ENCODE measurements at regions not wholly inside any gene's neighbourhood (a gene's known extent, or its start where the extent isn't known, plus 50 kb on each side); places are given as distances from the start of the nearest gene placed in this dataset.

DNA sequence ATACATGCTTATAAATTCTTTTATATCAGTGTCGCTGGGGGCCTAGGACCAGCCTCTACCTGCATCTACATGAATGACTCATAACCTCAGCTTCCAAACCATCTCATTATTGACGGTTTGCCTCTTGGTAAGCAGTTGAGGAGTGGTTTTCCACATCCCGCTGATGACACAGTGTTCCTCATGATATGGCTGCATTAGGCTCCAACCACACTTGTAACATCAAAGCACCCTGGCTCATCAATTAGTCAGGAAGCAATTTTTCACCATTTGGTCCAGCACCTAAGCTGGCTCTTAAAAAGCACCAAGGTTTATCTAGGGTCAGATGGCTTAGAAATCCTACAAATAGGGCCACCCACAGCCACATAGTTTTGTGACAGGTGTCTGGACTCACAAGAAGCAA, 402.4 kb downstream of the ARHGEF28 start:
- H3K27me3 Mint-ChIP-seq (ENCODE audit: unreplicated experiment), result no peaks in the 10 kb centered on the region
- no peak overlapping the region for H3K4me3 Mint-ChIP-seq (ENCODE audit: unreplicated experiment)
- peaks cover 15% of the 10 kb centered on the region for H3K4me1 Mint-ChIP-seq (ENCODE audit: unreplicated experiment)
- no peak overlapping the region for H3K27ac Mint-ChIP-seq (ENCODE audit: unreplicated experiment)
- no peaks in the 10 kb centered on the region for H3K36me3 Mint-ChIP-seq (ENCODE audit: low read depth, unreplicated experiment)
- no peaks in the 10 kb centered on the region for H3K9me3 Mint-ChIP-seq (ENCODE audit: unreplicated experiment)
- TF ChIP-seq, protein P1, sequence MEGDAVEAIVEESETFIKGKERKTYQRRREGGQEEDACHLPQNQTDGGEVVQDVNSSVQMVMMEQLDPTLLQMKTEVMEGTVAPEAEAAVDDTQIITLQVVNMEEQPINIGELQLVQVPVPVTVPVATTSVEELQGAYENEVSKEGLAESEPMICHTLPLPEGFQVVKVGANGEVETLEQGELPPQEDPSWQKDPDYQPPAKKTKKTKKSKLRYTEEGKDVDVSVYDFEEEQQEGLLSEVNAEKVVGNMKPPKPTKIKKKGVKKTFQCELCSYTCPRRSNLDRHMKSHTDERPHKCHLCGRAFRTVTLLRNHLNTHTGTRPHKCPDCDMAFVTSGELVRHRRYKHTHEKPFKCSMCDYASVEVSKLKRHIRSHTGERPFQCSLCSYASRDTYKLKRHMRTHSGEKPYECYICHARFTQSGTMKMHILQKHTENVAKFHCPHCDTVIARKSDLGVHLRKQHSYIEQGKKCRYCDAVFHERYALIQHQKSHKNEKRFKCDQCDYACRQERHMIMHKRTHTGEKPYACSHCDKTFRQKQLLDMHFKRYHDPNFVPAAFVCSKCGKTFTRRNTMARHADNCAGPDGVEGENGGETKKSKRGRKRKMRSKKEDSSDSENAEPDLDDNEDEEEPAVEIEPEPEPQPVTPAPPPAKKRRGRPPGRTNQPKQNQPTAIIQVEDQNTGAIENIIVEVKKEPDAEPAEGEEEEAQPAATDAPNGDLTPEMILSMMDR (IDR thresholded peaks at IDR 0.05; ENCODE audit: unreplicated experiment), result no peak
- DNase-seq (ENCODE audit: low spot score), result no peak

DNA sequence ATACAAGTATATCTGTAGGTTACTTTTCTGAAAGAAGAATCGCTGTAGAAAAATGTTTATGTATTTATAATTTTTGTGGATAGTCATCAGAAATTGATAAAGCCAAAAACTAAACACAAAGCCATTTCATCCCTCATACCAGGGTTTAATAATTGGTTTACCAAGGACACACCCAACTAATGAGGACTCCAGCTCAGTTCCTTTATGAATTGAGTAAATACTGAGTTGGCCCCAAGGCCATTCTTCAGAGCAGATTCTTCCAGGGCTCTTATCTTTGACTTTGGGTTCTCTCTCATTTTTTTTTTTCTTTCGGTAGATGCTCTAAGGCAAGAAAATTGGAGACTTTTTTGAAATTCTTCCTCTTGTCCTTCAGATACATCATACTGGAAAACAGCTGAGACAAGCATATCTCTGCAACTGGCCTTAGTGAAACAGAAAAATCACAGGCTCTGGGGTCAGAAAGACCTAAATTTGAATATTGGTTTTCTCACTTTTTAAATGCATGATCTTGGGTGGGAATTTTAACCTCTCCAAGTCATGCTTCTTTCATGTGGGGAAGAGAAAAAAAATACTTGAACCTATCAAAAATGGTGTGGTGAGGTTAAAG, 401.8 kb downstream of the ARHGEF28 start:
- Mint-ChIP-seq H3K4me3 (ENCODE audit: unreplicated experiment) (no peak overlapping the region), H3K27ac (ENCODE audit: unreplicated experiment) (no peak overlapping the region), H3K4me1 (ENCODE audit: unreplicated experiment) (peaks cover 15% of the 10 kb centered on the region), H3K27me3 (ENCODE audit: unreplicated experiment) (no peaks in the 10 kb centered on the region), H3K36me3 (ENCODE audit: low read depth, unreplicated experiment) (no peaks in the 10 kb centered on the region), H3K9me3 (ENCODE audit: unreplicated experiment) (no peaks in the 10 kb centered on the region)
- no peak for DNase-seq (ENCODE audit: low spot score)
- TF ChIP-seq, protein P1 (IDR thresholded peaks at IDR 0.05; ENCODE audit: unreplicated experiment), result no peak

GRCh38 chr5:74026310-74026709, 400.3 kb downstream of the ARHGEF28 start:
- TF ChIP-seq, protein P1 (IDR thresholded peaks at IDR 0.05; ENCODE audit: unreplicated experiment), result no peak
- no peak for DNase-seq (ENCODE audit: low spot score)
- Mint-ChIP-seq H3K36me3 (ENCODE audit: low read depth, unreplicated experiment) (no peaks in the 10 kb centered on the region), H3K27ac (ENCODE audit: unreplicated experiment) (no peak overlapping the region), H3K4me3 (ENCODE audit: unreplicated experiment) (no peak overlapping the region), H3K27me3 (ENCODE audit: unreplicated experiment) (no peaks in the 10 kb centered on the region), H3K4me1 (ENCODE audit: unreplicated experiment) (peaks cover 15% of the 10 kb centered on the region), H3K9me3 (ENCODE audit: unreplicated experiment) (no peaks in the 10 kb centered on the region)

DNA sequence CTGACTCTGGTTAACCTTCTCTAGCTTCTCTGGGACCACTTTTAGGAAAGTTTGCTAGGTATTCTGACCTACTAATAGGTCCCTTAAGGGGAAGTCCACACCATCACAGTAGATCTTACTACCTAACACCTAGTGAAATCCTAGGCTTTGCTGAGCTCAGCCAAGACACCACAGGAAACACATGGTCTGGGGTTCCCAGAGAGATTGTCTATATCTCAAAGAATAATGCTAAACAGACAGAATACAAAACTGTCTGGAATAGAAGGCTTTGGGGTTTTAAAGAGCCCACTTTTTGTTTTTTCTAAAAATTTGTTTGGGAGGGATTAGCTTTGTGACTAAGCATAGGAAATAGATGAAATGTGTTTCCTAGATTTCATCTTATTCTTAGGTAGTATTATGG, 395.1 kb downstream of the ARHGEF28 start:
- H3K36me3 Mint-ChIP-seq (ENCODE audit: low read depth, unreplicated experiment), result no peaks in the 10 kb centered on the region

GRCh38 chr5:74020503-74020902, 394.5 kb downstream of the ARHGEF28 start:
- Mint-ChIP-seq H3K27ac (ENCODE audit: unreplicated experiment) (no peak overlapping the region), H3K27me3 (ENCODE audit: unreplicated experiment) (peaks cover 5% of the 10 kb centered on the region), H3K36me3 (ENCODE audit: low read depth, unreplicated experiment) (no peaks in the 10 kb centered on the region), H3K4me1 (ENCODE audit: unreplicated experiment) (peaks cover 3% of the 10 kb centered on the region), H3K4me3 (ENCODE audit: unreplicated experiment) (no peak overlapping the region), H3K9me3 (ENCODE audit: unreplicated experiment) (no peaks in the 10 kb centered on the region)
- TF ChIP-seq, protein P1 (IDR thresholded peaks at IDR 0.05; ENCODE audit: unreplicated experiment), result no peak
- DNase-seq (ENCODE audit: low spot score), result no peak

More for the DNA sequence above, 395.1 kb downstream of the ARHGEF28 start:
- Mint-ChIP-seq H3K4me3 (ENCODE audit: unreplicated experiment) (no peak overlapping the region), H3K4me1 (ENCODE audit: unreplicated experiment) (peaks cover 10% of the 10 kb centered on the region), H3K27me3 (ENCODE audit: unreplicated experiment) (peaks cover 5% of the 10 kb centered on the region), H3K27ac (ENCODE audit: unreplicated experiment) (no peak overlapping the region), H3K9me3 (ENCODE audit: unreplicated experiment) (no peaks in the 10 kb centered on the region)
- no peak for DNase-seq (ENCODE audit: low spot score)
- TF ChIP-seq, protein P1 (IDR thresholded peaks at IDR 0.05; ENCODE audit: unreplicated experiment), result no peak

All from endothelial cell (in vitro differentiated cells).